SH-SY5Y (cell line): ENCODE measurements at regions not wholly inside any gene's neighbourhood (a gene's known extent, or its start where the extent isn't known, plus 50 kb on each side); places are given as distances from the start of the nearest gene placed in this dataset.

Source experiments
- GATA2 ChIP-seq: IDR thresholded peaks from 2 replicates; pipeline ENCODE4 v1.6.1; 2011; ENCODE audit warnings: mild to moderate bottlenecking, low read depth, low read length
- GATA3 ChIP-seq: IDR thresholded peaks from 2 replicates; pipeline ENCODE4 v1.6.1; 2011; ENCODE audit warnings: low read depth, mild to moderate bottlenecking, low read length, moderate library complexity

GRCh38 chr13:109881347-109881725 lies 95.0 kb upstream of the IRS2 start:
- no peak for TF ChIP-seq GATA2
- no peak for TF ChIP-seq GATA3
